Stimulated activated CD4-positive, alpha-beta T cell treated with anti-CD3 and anti-CD28 coated beads, Interleukin-12 subunit alpha, Interleukin-12 subunit beta, amount 100 ng/mL, for 48 hours (primary cell): ENCODE measurements at regions not wholly inside any gene's neighbourhood (a gene's known extent, or its start where the extent isn't known, plus 50 kb on each side); places are given as distances from the start of the nearest gene placed in this dataset.

ENCODE experiments used
- DNase-seq, 3 donors: peaks; one replicate each; pipeline ENCODE4 v3.0.0-alpha.2; 2020; ENCODE audit warnings: low read depth in 2 of 3, low spot score in 1 of 3

DNA sequence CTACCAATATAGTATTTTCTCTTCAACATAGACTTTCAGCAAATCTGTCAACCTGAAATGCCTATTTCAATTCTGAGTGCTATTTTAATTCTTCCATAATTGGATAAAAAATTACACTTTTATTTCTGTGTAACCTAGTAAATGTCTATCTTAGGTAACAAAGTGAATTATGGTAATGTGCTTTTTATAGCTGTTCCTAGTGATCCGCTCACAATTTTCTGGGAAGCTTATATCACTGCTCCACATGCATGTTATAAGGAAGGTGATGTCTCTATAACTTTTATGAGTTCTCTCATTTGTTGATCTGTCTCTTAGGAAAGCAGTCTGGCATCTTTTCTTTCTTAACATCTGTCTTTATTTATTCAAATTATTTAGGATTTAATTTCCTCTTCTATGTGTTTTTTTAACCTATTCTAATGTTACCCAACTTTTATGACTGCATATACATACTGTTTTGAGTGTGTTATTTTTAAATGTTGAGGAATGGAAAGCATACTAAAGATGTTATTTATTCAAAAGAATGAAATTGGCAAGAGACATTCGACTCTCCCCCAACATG lies 777.1 kb upstream of the MDGA2 start:
- no peak for DNase-seq

DNA sequence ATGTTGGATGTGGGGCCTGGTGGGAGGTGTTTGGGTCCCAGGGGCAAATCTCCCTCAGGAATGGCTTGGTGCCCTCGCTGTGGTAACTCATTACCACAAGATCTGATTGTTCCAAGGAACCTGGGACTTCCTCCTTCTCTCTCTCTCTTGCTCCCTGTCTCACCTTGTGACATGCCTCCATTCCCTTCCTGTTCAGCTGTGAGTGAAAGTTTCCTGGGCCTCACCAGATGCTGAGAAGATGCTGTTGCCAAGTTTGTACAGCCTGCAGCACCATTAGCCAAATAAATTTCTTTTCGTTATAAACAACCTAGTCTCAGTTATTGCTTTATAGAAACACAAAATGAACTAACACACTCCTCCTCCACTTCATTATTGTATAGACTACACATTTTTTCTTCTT lies 759.8 kb upstream of the MDGA2 start:
- DNase-seq, result no peak

DNA sequence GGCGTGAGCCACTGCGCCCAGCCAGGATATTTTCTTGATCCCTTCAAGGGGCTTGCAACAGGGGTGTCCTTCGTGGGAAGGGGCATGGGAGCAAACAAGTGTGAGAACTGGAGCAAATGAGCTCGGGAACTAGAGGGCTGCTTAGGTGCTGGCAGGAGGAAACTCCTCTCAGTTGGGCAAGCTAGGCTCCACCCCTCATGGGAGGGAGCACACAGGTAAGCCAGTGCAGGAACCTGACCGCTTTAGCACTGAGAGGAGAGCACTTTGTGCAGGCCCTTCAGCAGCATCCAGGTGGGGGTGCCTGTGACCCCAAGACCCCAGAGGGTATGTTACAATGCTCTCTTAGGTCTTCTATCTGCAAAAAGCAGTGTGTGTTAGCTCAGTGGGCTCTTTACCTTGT lies 755.4 kb upstream of the MDGA2 start:
- no peak for DNase-seq

DNA sequence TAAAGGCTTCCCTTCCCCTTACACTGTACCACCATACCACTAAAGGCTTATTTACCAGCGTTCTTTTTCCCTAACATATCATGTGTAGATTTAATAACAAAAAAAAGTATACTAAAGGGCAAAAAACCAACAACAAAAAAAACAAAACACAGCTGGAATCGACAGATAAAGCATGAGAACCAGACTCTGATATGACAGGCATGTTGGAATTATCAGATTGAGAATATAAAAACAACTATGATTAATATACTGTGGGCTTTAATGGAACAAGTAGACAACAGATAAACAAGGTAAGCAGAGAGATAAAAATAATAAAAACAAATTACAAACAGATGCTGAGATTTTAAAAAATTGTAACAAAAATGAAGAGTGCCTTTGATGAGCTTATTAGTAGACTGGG lies 754.1 kb upstream of the MDGA2 start:
- no peak for DNase-seq

DNA sequence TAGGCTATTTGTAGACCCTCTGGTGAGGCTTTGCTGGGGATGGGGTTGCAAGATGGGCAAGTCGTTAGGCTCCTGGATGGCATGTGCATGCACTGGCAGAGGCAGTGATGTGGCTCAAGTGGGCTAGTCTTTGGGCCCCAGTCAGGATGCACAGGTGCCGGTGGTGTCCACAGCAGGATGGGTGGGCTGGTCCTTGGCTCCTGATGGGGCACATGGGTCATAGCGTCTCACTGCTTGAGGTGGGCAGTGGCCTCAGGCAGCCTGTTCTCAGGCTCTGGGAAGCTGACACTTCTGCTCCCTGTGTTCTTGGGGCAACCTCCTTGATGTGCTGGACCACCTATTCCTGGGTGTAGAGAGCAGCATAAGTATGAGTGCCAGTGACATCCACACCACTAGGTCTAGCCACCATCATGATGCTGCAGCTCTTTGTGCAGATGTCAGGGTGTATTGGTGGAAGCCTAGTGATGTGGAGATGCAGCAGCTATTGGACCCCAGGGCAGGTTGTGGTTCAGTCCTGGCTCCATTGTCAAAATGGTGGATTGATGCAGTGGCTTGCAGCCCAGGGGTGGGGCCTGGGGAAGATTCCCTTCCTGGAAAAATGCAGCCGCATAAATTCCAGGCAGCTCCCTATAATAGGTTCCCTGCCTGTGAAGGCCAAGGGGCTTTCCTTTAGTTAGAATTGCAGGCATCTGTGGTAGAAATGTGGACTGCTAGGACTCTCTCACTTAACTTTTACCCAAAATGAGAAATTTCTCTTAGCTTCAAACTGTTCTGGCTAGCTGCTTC lies 742.5 kb upstream of the MDGA2 start:
- no peak for DNase-seq

DNA sequence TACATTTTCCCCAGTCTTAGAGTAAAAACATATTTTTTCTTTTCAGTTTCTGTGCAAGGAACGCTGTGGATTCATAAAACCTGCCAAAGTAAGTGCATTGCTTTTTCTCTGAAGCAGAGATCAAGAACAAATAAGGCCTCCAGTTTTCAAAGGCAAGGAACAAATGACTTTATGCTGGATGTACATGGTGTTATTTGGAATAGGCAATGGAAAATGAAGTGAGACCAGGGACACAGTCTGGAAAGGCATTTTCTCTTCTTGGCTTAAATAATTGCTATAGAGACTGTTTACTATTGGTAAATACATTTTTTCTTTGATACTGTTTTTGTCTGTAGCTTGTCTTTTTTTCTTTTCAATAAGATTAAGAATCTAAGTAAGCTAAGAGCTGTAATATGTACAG lies 725.9 kb upstream of the MDGA2 start:
- no peak for DNase-seq

DNA sequence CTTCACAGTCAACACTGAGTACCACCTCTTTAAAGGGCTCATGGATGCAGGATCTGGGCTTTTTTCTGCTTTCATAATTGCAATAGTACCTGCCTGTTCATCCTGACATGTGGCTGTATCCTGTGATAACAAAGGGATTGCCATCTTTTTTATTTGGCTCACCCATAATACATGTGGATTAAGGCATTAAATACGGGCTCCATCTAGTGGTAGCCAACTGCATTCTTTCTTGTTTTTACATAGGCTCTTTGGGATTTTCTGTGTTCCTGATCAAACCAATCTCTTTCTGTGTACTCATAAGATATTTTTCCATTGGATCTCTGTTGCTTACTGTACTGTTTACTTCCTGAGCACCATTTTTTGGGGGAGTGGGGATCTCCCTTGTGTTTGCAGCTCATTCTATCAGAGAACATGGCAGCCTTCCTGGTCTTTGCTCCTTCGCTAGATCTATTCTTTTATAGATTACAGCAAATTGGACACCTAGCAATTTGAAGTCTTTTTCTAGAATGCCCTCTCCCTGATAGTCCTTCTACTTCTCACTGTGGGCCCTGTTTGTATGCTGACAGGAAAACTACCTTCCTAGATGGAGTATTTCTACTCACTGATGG lies 723.4 kb upstream of the MDGA2 start:
- DNase-seq, result no peak

DNA sequence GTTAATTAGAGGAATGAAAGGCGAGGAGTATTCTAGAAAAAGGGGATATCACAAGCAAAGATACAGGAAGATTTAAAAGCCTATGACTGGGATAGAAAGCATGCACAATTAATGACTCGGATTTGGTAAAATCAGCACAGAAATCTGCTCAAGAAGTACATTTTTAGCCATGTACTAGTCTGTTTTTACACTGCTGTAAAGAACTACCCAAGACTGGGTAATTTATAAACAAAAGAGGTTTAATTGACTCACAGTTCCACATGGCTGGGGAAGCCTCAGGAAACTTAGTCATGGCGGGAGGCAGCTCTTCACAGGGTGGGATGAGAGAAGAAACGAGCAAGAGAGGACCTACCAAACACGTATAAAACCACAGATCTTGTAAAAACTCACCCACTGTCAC lies 716.3 kb upstream of the MDGA2 start:
- DNase-seq, result no peak

DNA sequence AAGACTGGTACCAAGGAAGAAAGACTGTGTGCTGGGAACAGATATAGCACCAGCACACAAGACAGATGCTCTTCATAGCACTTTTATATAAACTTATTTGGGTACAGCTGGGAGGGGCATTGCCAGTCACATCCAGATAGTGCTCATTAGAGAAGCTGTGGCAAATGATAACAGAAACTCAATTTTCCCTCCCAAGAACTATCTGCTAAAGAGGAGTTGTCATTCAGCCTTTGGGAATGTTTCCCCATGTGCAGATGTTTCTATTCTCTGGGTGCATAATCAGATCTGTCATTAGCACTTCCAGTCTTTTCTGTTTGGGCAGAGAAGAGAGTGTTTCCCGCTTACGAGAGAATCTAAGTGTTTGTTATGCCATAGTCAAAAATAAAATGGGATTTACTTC lies 714.9 kb upstream of the MDGA2 start:
- DNase-seq, result no peak

DNA sequence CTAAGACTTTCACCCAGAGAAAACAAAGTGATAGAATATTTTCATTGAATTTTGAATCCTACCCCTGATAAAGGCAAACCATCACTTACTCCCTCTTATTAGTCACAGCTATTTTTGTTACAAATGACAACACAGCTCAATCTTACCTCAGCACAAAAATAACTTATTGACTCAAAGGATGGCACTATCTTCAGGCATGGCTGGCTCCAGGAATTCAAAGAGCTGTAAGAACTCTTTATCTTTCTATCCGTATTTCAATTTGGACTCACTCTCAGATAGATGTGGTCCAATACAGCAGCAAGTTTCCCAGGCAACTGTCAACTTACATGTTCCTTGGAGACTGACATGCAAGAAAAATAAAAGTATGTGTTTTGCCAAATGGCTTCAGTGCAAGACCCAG lies 709.4 kb upstream of the MDGA2 start:
- no peak for DNase-seq

DNA sequence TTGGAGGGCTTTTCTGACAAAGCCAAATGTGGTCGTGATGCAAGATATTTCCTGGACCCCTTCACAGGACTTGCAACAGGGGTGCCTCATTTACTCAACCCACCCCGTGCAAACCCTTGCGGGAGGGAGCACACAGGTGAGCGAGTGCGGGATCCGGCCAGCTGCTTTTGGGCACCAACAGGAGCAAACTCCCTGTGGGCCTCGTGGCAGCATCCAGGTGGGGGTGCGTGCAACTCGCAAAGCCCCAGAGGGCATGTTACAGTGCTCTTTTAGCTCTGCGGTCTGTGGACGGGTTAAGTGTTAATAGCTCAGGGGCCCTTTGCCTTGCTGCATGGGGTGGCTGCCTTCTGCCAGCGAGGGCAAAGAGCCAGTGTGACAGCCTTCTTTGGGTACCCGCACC lies 707.6 kb upstream of the MDGA2 start:
- DNase-seq, result no peak

DNA sequence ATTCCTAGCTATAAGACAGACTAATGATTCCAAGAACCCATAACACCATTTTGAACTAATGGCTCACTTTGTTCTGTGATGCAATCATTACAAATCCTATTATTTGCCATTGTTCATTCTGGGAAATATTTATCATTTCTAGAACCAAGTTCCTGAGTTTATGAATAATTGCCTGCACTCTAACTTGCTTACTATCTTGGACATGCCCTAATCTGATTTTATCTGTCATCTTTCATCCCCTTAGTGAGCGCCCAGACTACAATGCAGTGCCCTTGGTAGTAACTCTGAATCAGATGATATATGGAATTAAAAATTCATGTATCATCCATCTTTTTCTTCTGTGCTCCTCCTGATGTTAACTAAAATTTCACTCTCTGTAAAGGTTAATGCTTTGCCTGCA lies 703.1 kb upstream of the MDGA2 start:
- no peak for DNase-seq

DNA sequence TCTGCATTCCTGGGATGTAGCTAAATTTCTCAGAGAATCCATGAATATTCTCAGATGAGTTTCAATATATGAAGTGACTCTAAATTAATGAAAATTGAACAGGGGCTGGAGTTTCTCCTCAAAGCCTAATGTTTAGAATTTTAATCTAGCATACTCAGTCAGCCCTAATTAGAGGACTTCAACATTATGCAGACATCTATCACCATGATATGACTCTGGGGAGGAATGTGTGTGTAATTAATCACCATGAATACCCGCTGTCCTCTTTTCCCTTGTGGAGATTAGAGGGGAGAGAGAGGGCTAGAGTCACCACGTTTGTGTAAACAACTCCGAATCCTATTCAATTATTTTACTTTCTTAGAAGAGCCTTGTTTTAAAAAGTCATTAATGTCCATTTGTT lies 698.6 kb upstream of the MDGA2 start:
- no peak for DNase-seq

DNA sequence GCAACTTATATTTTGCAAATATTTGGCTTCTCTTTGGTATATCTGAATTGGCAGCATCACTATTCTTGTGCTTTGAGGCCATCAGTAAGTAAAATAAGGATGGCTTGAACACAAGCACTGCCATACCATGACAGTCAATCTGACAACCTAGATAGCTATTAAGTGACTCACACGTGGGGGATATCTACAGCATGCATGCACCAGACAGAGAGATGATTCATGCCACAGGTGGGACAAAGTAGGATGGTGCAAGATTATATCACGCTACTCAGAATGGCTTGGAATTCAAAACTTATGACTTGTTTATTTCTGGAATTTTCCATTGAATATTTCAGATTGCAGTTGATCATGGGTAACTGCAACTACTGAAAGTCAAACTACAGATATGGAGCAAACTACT lies 675.6 kb upstream of the MDGA2 start:
- no peak for DNase-seq

DNA sequence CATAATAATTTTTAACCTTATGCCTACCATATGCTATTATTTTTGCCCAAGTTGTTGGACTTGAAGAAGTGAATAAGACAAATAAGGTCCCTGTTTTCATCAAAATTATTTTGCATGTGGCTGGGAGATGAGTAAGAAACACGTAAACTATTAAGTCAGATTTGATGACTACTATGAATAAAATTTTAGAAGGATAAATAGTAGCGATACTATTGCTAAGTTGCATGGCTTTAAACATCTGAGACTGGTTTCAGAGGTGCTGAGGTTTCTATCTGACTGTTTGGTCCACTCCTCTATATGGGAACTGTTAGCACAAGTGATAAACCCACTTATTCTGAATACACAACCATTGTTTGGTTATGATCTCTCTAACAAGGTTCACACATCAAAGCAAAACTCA lies 674.3 kb upstream of the MDGA2 start:
- no peak for DNase-seq

DNA sequence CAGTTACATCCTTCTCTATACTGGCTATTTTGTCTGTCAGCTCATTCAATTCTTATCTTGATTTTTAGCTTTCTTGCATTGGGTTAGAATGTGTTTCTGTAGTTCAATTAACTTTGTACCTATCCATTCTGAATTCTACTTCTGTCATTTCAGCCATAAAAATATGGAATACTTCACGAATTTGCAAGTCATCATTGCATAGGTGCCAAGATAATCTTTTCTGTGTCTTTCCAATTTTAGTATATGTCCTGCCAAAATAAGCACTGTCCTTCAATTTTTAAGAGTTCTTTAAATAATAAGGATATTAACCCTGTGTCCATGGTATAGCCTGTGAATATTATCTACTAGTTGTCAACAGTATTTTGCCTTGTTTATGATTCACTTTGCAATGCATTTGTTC lies 665.7 kb upstream of the MDGA2 start:
- no peak for DNase-seq

DNA sequence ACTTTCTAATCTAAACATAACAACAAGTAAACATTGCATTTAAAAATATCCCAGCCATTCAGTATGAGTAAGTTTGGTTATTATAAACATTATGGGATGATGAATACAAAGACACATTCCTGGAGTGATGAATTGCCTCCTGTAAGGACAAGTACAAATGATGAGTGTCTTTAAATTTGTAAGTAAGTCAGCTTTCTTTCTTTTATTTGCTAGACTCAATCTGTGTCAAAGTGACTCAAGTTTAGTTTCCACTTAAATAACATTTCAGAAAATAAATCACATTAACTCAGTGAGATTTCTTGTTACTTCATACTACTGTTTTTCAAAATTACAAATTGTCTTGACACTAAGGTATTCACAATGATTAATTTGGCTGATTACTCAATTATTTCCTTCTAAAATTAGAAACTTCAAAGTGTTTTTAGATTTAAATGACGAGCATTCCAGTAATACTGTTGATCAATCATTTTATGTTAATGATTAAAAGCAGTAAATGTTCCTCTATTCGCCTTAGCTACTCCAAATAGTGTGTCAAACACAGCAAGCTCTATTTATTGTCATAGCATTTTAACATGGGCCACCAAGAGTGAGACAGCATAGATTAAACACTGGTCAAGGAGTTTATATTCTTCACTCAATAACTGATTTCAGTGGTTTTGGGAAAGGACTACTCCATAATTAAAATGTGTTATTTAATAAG lies 658.0 kb upstream of the MDGA2 start:
- DNase-seq, result no peak

DNA sequence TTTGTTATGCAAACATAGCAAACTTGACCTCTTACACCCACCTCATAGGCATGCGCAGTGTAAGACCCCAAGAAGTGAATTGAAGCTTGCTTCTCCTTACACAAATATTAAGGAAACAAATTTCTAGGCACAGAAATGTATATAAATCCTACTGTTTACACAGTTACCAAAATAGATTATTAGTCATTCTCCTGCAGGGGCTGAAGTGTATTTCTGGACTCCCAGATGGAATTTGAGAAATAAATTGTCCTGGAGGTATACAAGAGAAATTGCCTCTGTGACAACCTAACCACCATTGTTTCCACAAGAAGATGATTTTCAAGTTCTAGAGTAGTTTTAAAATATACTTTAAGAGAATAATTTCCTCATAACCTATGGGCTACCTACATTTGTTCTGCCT lies 656.0 kb upstream of the MDGA2 start:
- no peak for DNase-seq

DNA sequence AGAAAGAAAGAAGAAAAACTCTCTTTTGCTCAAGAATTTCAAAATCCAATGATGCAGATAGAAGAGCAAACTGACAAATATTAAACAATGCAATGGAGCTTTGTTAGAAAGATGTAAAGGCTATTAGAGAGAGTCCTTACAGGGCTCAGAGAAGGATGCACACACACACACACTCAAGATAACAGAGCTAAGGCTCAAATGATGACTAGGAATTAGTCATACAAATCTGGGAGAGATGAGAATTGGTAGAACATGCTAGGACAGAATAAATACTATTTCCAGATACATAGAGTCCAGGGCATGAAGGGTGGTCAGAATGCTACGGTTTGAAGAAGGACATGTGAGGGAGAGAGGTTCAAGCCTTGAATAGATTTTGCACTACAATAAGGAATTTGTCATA lies 650.1 kb upstream of the MDGA2 start:
- no peak for DNase-seq

DNA sequence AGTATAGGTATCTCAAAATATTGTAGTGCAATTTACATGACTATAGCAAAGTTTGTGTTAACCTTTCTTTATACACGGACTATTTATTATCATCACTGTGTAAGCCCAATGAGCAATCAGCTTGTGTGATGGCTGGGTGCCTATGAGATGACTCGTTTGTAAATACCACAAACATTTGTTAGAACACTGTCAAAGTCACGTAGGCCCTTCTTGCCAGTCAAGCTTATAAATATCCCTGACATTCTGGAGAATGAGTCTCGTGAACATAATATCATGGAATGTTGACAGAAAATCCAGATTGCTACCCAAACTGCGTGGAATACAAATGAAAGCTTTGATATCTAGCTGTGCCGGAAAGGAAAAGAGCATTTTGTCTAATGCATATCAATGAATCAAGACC lies 648.3 kb upstream of the MDGA2 start:
- no peak for DNase-seq

DNA sequence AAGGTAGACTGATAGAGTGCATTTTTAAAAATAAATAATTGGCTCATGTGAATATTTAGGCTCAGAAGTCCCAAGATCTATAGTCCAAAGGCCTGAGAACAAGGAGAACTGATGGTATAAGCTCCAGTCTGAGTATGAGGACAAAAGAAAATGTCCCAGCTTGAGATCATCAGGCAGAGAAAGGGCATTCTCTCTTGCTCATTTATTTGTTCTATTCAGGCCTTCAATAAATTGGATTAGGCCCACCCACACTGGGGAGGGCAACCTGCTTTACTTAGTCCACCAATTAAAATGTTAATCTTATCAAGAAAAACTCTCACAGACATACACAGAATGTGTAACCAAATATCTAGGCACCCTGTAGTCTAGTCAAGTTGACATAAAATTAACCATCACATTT lies 644.4 kb upstream of the MDGA2 start:
- no peak for DNase-seq

DNA sequence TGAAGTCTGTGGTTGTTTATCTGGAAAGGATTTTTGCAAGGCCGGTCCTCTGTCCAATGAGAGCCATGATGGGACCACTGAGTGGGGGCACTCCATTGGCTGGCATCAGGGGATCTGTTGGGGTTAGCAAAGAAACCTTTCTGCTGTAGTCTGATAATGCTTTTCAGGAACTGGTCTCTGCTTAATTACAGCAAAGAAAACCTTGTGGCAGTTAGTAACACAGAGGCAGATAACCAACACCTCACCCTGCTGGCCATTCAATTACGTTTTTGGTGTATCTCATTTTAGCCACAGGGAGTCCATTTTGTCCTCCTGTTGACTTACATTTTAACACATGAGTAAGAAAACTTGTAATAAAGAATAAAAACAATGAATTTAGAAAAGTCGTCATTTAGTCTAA lies 629.3 kb upstream of the MDGA2 start:
- no peak for DNase-seq
